Adipocyte (in vitro differentiated cells): ENCODE measurements at regions not wholly inside any gene's neighbourhood (a gene's known extent, or its start where the extent isn't known, plus 50 kb on each side); places are given as distances from the start of the nearest gene placed in this dataset.
"Not testable (repeated sequence)": the region's sequence is repeated elsewhere in the genome, so short reads cannot be mapped to it uniquely, and the experiment has no call there.

Experiments used
- DNase-seq: peaks from one replicate; pipeline ENCODE4 v3.0.0-alpha.2; 2015; ENCODE audit warnings: low read depth
- H3K27me3 ChIP-seq: replicated peaks from 2 replicates; pipeline ENCODE4 v1.7.0; 2013; ENCODE audit warnings: mild to moderate bottlenecking, low read length, moderate library complexity; ENCODE audit not compliant: control insufficient read depth, insufficient read depth
- H3K36me3 ChIP-seq: 2 replicates; pipeline ENCODE4 v1.7.0; 2013; ENCODE audit warnings: low read length, mild to moderate bottlenecking, moderate library complexity; ENCODE audit not compliant: control insufficient read depth, insufficient read depth, severe bottlenecking
- H3K4me1 ChIP-seq: 2 replicates; pipeline ENCODE4 v1.7.0; 2013; ENCODE audit warnings: mild to moderate bottlenecking, low read length, moderate library complexity; ENCODE audit not compliant: control insufficient read depth, insufficient read depth
- H3K4me3 ChIP-seq: 2 replicates; pipeline ENCODE4 v1.7.0; 2013; ENCODE audit warnings: mild to moderate bottlenecking, low read length, moderate library complexity
- H3K9ac ChIP-seq: 2 replicates; pipeline ENCODE4 v1.7.0; 2013; ENCODE audit warnings: mild to moderate bottlenecking, low read length, moderate library complexity
- H3K9me3 ChIP-seq: 2 replicates; pipeline ENCODE4 v1.7.0; 2013; ENCODE audit warnings: mild to moderate bottlenecking, low read length, moderate library complexity; ENCODE audit not compliant: control insufficient read depth

DNA sequence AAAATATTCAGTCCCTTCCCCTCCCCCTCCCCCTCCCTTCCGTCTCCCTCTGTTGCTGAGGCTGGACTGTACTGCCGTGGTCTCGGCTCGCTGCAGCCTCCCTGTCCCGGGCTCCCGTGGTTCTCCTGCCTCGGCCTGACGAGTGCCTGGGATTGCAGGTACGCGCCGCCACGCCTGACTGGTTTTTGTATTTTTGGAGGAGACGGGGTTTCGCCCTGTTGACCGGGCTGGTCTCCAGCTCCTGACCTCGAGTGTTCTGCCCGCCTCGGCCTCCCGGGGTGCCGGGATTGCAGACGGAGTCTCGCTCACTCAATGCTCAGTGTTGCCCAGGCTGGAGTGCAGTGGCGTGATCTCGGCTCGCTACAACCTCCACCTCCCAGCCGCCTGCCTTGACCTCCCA is 135.5 kb upstream of the PROKR2 start:
- H3K9ac ChIP-seq, DNase-seq, H3K36me3 ChIP-seq, H3K4me3 ChIP-seq, H3K9me3 ChIP-seq, H3K4me1 ChIP-seq, H3K27me3 ChIP-seq: not testable (repeated sequence)

DNA sequence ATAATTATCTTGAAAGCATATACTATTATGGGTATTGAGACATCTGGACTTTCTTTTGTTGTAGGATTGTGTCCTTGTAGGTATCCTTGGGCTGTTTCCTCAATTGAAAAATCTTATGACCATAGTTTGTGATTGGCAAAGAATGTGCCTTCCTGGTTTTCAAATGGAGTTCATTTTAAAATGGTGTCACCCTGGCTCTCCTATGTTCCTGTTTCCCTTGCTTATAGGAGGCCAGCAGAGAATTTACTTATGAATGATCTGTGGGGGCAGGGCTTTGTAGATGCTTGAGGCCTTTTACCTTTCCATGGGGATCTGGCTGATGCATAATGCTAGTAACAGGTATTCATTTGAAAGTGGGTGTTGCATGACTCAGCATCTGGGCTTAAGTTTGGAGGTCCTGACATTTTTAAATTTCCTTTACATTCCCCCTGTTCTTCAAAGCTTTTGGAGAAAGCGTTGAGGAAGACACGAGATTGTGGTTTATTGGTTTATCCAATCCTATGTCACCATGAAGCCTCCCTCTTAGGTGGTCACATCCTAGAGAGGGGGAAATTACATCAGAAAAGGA is 135.0 kb upstream of the PROKR2 start:
- H3K9ac ChIP-seq: no peak overlapping the region
- no peaks in the 10 kb centered on the region for H3K9me3 ChIP-seq
- no peaks in the 10 kb centered on the region for H3K4me1 ChIP-seq
- no peak for DNase-seq
- H3K27me3 ChIP-seq: peaks cover 13% of the 10 kb centered on the region
- H3K4me3 ChIP-seq: no peak overlapping the region
- H3K36me3 ChIP-seq: no peaks in the 10 kb centered on the region

DNA sequence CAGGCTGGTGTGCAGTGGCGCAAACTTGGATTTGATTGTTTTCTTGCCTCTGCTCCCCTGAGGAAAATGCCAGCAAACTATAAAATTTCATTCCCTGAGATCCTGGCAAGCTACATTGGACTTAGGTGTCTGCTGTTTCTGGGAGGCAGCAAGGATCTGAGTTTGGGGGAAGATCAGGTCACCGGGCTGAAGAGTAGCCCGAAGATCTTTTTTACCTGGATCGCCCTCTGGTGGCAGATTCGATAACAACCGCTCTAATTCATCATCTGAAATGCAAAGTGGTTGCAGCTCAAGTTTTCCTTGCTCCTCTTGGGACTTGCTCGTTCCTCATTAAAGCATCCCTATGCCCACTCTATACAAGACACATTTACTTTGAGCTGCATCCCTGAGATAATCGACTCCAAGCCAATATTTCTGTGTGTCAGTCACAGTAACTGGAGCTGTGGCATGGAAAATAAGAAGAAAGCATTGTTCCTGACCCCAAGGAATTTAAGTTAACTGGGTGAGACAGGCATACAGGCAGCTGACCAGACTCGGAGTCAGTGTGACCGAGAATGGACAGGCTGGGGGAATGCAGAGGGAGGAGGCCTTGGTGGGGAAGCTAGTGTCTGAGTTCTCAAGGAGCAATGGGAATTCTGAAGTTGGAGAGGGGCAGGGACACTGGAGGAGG is 131.8 kb upstream of the PROKR2 start:
- Histone ChIP-seq H3K36me3 (no peaks in the 10 kb centered on the region), H3K27me3 (peaks cover 26% of the 10 kb centered on the region), H3K4me3 (no peak overlapping the region), H3K4me1 (no peaks in the 10 kb centered on the region), H3K9ac (no peak overlapping the region), H3K9me3 (no peaks in the 10 kb centered on the region)
- DNase-seq: peak; percentile 69

DNA sequence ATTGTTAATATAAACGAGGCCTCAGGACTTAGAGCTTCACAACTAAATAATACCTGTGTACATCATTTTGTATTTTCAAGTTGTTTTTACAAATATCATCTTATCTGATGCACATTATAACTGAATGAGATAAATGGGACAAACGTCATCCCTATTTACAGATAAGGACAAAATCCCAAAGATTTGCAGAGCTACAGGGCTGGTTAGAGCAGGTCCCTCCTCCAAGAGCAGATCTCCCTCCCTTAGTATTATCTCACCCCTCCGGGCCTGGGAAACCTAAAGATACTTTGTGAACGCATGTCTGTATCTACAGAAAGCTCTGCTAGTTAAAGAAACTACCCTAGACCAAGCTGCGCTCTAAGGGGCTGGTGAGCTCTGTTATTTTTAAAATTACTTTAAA is 130.4 kb upstream of the PROKR2 start:
- Histone ChIP-seq H3K27me3 (peaks cover 34% of the 10 kb centered on the region), H3K4me1 (no peaks in the 10 kb centered on the region), H3K9me3 (no peaks in the 10 kb centered on the region), H3K9ac (no peak overlapping the region), H3K4me3 (no peak overlapping the region), H3K36me3 (no peaks in the 10 kb centered on the region)
- DNase-seq: no peak

DNA sequence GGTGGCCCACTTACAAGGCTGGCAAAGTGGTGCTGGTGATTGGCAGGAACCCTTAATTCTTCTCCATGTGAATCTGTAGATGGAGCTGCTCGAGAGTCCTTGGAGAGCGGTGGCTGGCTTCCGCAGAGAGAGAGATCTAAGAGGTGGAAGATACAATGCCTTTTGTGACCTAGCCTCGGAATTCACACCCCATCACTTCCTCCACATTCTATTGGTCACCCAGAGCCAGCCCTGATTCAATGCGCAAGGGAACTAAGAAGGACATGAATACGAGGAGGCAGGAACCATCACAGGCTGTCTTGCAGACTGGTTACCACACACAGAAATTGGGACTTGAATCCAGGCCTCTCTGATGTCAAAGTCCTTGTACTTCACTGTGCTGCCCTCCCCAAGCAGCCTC is 128.9 kb upstream of the PROKR2 start:
- H3K4me1 ChIP-seq: no peaks in the 10 kb centered on the region
- H3K27me3 ChIP-seq: peaks cover 34% of the 10 kb centered on the region
- no peak overlapping the region for H3K9ac ChIP-seq
- H3K36me3 ChIP-seq: no peaks in the 10 kb centered on the region
- no peak overlapping the region for H3K4me3 ChIP-seq
- DNase-seq: no peak
- no peaks in the 10 kb centered on the region for H3K9me3 ChIP-seq

DNA sequence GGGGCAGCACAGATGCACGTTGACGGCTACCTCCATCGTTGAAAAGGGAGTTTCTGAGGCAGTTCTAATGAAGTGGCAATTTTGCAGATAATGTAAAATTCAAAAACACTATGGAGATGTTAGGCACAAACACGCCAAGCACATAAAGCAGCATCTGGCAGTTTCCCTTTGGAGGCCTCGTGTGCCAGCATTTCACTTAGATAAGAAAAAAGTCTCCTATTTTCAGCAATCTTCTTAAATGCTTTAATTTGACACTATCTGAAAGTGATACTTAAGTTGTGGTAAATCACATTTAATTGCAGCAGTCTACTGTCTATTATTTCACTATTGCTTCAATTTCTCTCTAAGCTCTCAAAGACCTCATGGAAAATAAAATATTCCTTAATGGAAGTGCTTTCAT is 125.3 kb upstream of the PROKR2 start:
- Histone ChIP-seq H3K4me3 (no peak overlapping the region), H3K36me3 (no peaks in the 10 kb centered on the region), H3K27me3 (peaks cover 23% of the 10 kb centered on the region), H3K9me3 (no peaks in the 10 kb centered on the region), H3K4me1 (no peaks in the 10 kb centered on the region), H3K9ac (no peak overlapping the region)
- no peak for DNase-seq

DNA sequence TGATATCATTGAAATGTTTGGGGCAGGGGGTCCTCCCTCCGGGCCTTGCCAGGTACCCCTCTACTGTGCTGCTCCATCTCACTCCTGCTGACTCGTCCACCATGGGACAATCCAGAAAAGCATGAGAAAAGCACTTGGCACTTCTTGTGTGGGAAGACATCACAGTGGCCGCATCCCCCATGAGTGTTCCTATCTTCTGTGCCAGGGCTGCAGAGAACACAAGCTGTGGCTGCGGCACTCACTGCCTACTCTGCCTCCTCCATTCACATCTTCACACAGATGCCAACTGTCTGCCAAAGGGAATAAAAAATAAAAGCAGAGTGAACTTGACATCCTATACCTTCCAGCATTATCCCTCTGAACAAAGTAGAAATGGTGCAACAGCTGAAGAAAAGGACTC is 117.4 kb upstream of the PROKR2 start:
- DNase-seq: no peak

DNA sequence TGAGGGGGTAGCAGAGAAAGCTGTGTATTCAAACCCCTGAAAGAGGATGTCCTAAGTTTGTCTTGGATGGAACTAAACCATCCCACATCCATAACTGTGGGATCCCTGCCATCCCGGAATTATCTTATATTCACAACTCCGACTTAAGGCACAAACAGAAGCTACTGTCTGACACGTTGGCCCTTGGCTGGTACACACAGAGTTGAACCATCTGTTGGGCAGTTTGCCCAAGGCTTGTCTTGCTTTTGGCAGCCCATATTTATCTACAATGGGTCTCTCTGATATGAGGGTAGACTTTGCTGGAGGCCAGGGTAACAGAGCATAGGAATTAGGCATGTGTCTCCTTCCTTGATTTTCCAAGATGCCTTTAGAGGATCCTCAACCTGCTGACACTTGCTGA is 116.6 kb upstream of the PROKR2 start:
- Histone ChIP-seq H3K9ac (no peak overlapping the region), H3K4me1 (no peaks in the 10 kb centered on the region), H3K9me3 (no peaks in the 10 kb centered on the region), H3K27me3 (peaks cover 8% of the 10 kb centered on the region), H3K4me3 (no peak overlapping the region), H3K36me3 (no peaks in the 10 kb centered on the region)
- DNase-seq: no peak

More for the DNA sequence above, 117.4 kb upstream of the PROKR2 start:
- Histone ChIP-seq H3K4me3 (no peak overlapping the region), H3K9ac (no peak overlapping the region), H3K9me3 (no peaks in the 10 kb centered on the region), H3K4me1 (no peaks in the 10 kb centered on the region), H3K36me3 (no peaks in the 10 kb centered on the region), H3K27me3 (peaks cover 4% of the 10 kb centered on the region)

DNA sequence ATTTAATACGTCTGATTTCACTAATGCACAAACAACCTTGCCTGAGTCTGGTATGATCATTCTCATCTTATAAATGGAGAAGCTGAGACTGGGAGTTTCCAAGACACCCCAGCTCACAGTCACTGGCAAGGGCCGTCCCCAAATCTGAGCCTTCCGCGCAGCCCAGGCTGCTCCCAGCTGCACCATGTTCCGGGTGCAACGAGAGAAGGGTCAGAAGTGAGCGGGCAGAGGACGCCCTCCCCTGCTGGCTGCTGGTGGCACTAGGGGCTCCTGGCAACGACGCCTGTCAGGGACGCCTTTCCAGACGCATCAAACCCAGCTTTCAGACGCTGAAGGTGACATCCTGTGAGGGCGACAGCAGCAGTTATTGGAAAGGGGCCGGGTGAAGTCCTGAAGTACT is 115.3 kb upstream of the PROKR2 start:
- H3K27me3 ChIP-seq: peaks cover 8% of the 10 kb centered on the region
- no peaks in the 10 kb centered on the region for H3K36me3 ChIP-seq
- H3K9me3 ChIP-seq: no peaks in the 10 kb centered on the region
- no peak for DNase-seq
- no peaks in the 10 kb centered on the region for H3K4me1 ChIP-seq
- H3K9ac ChIP-seq: no peak overlapping the region
- H3K4me3 ChIP-seq: no peak overlapping the region

DNA sequence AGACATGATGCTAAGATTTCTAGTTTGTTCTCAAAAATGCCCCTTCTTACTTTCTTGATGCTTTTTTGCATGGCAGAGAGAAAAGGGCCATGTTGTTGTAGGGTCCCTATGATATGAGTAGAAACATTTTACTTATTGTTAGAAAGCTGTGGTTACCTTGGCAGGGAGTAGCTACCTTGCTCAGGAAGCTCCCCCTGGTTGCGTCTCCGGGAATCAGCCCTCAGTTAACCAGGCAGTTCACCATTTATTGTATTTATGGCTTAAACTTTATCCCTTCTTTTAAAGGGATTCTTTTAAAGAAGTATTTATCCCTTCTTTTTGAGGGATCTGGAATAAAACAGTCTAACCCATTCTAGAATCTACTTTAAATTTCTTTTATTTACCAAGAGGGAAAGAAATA is 113.9 kb upstream of the PROKR2 start:
- Histone ChIP-seq H3K9ac (no peak overlapping the region), H3K4me3 (no peak overlapping the region), H3K36me3 (no peaks in the 10 kb centered on the region), H3K27me3 (peaks cover 8% of the 10 kb centered on the region), H3K4me1 (no peaks in the 10 kb centered on the region), H3K9me3 (no peaks in the 10 kb centered on the region)
- DNase-seq: no peak

DNA sequence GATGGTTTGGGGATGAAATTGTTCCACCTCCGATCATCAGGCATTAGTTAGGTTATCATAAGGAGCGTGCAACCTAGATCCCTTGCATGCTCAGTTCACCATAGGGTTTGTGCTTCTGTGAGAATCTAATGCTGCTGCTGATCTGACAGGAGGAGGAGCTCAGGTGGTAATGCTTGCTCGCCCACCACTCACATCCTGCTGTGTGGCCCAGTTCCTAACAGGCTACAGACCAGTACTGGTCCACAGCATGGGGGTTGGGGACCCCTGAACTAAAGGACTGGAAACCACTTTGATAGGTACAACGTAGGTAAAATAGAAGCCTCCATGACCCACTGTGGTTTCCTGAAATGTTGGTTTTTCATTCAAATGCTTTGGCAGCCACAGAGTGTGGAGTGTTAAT is 109.3 kb upstream of the PROKR2 start:
- Histone ChIP-seq H3K36me3 (no peaks in the 10 kb centered on the region), H3K9ac (no peak overlapping the region), H3K4me1 (no peaks in the 10 kb centered on the region), H3K27me3 (peaks cover 5% of the 10 kb centered on the region), H3K4me3 (no peak overlapping the region), H3K9me3 (no peaks in the 10 kb centered on the region)
- no peak for DNase-seq

DNA sequence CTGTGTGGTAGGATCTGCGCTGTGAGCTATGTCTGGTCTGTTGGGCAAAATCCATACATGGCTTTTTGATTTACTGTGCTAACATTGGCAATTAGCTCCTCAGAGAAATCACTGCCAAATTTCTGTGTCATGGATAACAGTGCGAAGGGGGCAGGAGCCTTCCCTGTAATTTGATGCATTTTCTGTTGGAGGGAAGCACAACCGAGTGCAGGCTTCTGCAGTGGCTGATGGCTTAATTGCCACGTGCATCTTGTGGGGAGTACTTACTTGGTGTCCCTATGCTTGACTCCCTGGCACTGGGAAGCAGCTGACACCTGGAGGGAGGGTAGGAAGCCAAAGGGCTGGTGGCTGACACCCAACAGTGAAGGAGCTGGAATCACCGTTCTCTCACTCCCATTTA is 99.3 kb upstream of the PROKR2 start:
- Histone ChIP-seq H3K36me3 (no peaks in the 10 kb centered on the region), H3K9ac (no peak overlapping the region), H3K4me3 (no peak overlapping the region), H3K27me3 (no peaks in the 10 kb centered on the region), H3K9me3 (no peaks in the 10 kb centered on the region), H3K4me1 (no peaks in the 10 kb centered on the region)
- no peak for DNase-seq
